GM18505 (cell line): ENCODE measurements at regions not wholly inside any gene's neighbourhood (a gene's known extent, or its start where the extent isn't known, plus 50 kb on each side); places are given as distances from the start of the nearest gene placed in this dataset.
"Not testable (repeated sequence)": the region's sequence is repeated elsewhere in the genome, so short reads cannot be mapped to it uniquely, and the experiment has no call there.

Experiments used
- ATAC-seq: cut with Tn5 transposase; IDR thresholded peaks from one replicate; pipeline ENCODE4 v1.9.1; 2021; ENCODE audit not compliant: unreplicated experiment
- POLR2A ChIP-seq: IDR thresholded peaks from 4 replicates; pipeline ENCODE4 v1.6.1; 2011; ENCODE audit warnings: borderline replicate concordance; ENCODE audit not compliant: insufficient read depth, insufficient read length; ENCODE audit errors: extremely low read depth

DNA sequence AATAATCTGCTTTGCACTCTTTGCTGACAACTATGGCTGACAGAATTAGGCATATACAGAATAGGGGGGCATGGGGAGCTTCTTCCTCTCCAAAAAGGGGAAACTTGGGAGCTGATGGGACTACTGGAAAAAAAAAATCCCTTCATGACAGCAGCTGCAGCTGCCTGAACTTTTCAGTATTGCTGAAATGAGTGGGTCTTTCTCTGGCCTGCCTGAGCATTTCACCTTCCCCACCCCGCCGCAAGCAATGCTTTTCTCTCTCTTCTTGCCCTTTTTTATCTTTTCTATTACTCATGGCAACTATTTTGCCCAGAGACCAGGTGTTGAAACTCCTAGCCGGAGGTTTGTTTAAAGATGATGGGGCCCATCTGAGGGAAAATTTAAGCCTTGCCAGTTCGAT lies 244.9 kb downstream of the SEMA3D start:
- no peak for TF ChIP-seq POLR2A
- no peak for ATAC-seq

DNA sequence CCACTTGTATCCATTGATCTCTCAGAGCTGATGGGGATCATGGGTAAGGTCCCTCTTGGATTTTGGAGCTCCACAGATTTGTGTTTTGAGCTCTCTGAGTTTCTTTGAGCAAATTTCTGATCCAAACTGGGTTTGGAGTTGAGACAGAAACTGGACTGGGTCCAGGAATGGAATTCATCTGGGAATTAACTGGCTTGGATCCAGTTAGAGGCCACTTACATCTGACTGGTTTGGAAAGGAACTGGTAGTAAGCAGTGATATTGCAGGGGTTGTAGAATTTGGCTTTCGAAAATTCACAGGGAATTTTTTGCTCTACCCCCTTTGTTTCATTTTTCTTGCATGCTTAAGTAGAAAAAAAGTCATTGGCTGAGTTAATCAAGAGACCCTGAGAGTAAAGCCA lies 245.6 kb downstream of the SEMA3D start:
- no peak for TF ChIP-seq POLR2A
- no peak for ATAC-seq

DNA sequence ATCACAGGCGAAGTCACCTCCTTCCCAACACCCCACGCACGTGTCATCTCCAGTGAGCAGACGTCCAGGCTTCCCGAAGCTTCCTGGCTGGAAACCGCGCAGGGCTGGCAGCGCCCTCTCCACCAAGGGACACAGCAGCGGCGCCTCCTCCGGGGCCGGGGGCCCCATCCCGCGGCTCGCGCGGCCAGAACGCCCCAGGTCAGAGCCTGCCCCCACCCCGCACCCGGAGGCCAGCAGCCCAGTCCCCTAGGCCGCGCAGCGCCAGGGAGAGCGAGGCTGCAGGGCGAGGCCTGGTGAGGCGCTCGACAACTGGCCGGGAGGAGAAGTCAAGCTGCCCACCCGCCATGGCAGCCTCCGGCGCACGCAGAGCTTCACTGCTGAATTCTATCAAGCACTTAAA lies 247.0 kb downstream of the SEMA3D start:
- ATAC-seq = no peak
- no peak for TF ChIP-seq POLR2A

DNA sequence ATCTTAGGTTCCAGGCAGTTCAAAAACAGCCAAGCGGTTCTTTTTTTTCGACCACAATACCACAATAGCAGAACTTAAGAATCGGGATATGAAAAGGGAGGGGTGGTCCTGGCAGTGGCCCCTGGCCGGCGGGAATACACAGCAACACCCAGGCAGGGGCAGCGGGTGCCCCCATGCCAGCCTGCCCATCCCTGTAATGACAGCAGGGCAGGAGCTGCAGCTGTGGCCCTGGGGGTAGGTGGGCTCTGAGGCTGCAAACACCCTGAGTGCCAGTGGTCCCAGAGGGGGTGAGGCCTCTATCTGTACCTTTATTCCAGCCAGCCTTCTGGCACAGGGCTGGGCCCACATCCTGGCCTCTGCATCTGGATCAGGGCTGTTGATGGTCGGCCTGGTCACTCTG lies 247.4 kb downstream of the SEMA3D start:
- no peak for ATAC-seq
- no peak for TF ChIP-seq POLR2A

DNA sequence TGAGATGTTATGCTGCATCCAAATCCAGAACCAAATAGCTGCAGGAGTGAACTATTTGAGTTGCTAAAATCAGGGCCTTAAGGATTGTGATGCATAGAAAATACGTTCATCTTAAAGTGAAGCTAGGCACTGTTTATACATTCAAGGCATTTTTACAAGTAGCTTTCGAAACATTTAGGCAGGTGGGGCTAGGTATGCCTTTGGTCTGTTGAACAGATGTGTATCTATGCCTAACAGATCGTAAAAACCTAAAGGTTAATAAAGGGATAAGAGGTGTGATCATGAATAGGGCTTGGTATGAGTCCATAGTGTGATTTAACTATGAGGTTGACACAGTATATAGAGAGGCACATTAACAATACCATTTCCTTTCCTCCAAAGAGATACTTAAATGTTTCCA lies 262.5 kb downstream of the SEMA3D start:
- TF ChIP-seq POLR2A = no peak
- ATAC-seq = no peak

DNA sequence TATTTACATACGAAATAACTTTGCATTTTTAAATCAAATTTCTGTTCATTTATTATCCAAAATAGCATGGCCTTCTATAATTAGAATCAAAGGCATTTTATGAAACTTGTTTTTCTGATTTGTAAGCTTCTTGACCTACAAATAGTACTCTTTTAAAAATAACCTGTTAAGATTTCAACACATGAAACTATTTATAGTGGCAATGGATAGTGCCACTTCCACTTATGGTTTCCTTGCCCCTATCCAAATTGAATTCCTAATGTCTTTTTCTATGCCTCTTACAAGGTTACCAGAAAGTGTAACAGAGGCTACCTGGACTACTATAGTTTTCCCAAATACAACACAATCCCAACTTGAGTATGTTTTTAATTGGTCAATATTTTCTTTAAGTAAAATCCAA lies 263.5 kb downstream of the SEMA3D start:
- ATAC-seq = no peak
- TF ChIP-seq POLR2A = no peak

DNA sequence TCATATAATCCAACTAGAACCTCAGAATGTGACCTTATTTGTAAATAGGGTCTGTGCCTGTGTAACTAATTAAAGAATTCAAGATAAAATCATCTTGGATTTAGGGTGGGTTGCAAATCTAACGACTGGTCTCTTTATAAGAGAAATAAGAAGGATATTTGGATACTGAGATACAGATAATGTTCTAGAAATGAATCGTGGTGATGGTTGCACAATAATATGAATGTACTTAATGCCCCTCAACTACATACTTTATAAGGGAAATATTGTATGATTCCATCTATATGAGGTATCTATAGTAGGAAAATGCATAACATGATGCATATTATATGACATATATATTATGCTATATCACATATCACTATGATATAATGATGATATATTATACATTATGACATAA lies 265.7 kb downstream of the SEMA3D start:
- no peak for TF ChIP-seq POLR2A
- ATAC-seq = no peak

DNA sequence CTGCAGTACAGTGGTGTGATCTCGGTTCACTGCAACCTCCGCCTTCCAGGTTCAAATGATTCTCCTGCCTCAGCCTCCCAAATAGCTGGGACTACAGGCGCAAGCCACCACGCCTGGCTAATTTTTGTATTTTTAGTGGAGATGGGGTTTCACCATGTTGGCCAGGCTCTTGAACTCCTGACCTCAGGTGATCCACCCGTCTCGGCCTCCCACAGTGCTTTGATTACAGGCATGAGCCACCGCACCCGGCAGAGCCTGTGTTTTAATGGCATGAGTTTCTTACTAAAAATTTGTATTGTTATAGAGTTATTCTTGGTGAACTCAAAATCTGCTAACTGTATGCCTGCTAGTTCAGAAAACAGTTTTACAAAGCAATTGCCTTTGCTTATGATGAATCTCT lies 269.9 kb downstream of the SEMA3D start:
- ATAC-seq = not testable (repeated sequence)

DNA sequence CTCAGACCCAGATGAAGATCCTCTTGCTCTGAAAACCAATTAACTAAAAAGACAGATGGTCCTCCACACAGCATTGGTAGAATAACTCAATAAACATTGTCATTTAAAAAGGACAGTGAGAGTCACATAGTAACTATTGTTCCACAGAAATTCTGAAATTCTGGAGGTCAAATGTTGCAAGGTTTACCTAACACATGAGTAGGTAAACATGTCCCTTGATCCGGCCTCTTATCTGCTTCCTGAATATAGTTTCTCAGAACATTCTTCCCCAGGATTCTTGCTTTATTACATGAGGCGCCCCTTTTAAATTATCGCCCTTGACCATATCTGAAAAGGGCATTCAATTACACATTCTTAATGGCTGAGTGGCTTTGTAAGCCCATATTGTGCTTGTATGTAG lies 270.7 kb downstream of the SEMA3D start:
- TF ChIP-seq POLR2A = no peak
- ATAC-seq = no peak

DNA sequence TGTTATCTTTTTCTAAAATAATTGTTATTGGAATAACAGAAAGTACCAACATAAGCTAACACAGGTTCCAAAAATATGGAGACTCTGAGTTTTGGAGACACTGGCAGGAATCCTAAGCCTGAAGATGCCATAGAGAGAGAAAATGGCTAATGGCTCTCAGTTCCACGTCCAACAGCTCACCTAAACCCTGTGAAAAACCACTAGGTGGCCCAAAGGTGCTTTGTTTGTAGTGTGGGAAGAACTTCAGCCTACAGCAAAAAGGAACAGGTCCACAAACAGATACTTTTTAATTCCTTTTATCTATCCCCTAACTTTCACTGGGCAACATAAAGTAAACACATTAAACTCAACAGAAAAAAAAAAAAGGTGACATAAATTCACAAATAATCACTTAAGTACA lies 272.3 kb downstream of the SEMA3D start:
- TF ChIP-seq POLR2A = no peak
- no peak for ATAC-seq

DNA sequence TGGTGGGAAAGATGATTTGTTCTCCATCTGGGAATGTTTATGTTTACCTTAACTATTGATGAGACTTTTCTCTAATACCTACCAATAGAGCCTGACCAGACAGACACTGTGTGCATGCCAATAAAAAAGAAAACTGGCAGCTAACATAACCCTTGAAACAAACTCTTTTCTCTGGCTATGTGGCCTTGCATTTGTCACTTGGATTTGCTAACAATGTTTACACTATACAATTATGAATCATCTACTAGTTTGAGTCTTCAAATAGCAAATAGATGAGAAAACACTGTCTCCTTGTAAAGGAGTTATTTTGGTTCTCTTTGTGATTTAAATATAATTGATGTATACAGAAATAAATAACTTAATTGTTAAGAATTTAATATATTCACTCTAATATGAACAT lies 273.1 kb downstream of the SEMA3D start:
- no peak for ATAC-seq
- TF ChIP-seq POLR2A = no peak

DNA sequence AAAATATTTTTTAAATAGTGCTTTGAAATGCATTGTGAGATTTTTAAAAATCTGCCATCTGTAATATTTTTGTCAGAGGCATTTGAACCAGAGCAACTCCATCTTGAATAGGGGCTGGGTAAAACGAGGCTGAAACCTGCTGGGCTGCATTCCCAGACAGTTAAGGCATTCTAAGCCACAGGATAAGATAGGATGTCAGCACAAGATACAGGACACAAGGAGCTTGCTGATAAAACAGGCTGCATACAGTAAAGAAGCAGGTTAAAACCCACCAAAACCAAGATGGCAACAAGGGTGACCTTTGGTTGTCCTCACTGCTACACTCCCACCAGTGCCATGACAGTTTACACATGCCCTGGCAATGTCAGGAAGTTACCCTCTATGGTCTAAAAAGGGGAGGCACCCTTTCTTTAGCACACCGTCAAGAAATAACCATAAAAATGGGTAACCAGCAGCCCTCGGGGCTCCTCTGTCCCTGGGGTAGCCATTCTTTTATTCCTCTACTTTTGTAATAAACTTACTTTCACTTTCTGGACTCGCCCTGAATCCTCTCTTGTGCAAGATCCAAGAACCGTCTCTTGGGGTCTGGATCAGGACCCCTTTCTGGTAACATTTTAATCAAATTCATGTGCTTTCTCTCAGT lies 273.7 kb downstream of the SEMA3D start:
- no peak for TF ChIP-seq POLR2A
- no peak for ATAC-seq

DNA sequence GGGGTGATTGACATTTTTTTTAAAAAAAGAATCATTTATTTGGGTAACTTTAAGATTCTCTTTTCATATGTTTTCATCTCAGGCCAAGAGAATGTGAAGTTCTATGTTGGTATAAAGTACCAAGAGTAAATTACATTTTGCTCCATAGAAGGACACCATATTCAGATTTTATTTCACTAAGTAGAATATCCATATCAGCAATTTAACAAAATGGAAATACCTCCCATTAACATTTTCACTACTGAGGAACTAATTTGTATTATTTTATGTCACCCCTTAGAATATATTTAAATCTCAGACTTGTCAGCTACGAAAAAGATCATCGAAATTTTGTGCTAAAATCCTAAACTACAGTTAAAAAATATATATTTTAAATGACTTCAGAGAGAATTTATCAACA lies 274.3 kb downstream of the SEMA3D start:
- TF ChIP-seq POLR2A = no peak
- no peak for ATAC-seq

DNA sequence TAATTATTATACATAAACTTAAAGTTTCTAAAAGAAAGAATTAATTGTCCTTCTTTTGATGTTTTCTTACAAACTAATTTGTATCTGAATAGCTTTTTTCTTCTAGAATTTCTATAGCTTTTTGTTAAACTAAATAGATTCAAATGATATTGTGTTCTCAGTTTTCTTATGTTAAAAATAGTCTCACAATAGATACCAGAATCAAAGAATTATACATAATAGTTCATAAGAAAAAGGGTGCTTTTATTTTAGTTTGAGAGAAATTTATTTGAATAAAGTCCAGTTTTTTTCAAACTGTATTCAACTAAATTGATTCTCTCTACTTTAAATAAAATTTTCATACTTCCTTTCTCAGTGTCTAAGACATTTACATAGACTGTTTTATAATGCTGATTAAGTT lies 274.8 kb downstream of the SEMA3D start:
- ATAC-seq = no peak
- TF ChIP-seq POLR2A = no peak

DNA sequence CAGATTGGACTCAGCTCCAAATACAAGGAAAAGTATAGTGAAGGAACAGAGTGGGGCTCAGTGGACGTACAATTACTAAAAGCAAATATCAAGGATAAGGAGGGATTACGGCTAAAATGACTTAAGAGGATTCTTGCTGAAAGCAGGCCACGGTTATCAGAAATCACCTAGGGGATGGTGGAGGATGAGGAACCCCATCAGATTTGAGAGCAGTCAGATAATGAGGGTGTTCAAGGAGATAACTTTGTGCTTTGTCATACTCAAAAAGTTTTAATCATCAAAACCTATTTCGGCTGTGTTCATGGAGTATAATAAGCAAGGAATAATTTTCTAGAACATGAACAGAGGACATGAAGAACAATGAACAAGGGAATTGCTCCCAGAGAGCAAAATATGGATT lies 275.8 kb downstream of the SEMA3D start:
- TF ChIP-seq POLR2A = no peak
- ATAC-seq = no peak

DNA sequence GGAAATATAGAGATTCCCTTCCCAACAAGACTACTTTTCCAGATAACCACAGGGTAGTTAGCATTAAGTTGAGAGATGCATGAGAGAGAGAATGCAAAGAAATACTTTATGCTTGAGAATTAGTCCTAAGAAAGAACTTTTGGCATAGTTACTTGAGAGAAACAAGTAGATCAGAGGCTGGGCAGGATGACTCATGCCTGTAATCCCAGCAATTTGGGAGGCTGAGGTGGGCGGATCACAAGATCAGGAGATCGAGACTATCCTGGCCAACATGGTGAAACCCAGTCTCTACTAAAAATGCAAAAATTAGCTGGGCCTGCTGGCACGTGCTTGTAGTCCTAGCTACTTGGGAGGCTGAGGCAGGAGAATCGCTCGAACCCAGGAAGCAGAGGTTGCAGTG lies 276.5 kb downstream of the SEMA3D start:
- not testable (repeated sequence) for ATAC-seq
